Mammary epithelial cell (primary cell): ENCODE measurements at regions not wholly inside any gene's neighbourhood (a gene's known extent, or its start where the extent isn't known, plus 50 kb on each side); places are given as distances from the start of the nearest gene placed in this dataset.

Experiments used
- EZH2 ChIP-seq: IDR thresholded peaks from 2 replicates; pipeline ENCODE4 v1.6.1; 2012; ENCODE audit warnings: low read length, inconsistent platforms, borderline replicate concordance
- TF ChIP-seq, protein P1 (sequence below), 2 donors: IDR thresholded peaks in 1 of 2; conservative IDR thresholded peaks in 1 of 2; 2 replicates each; pipeline ENCODE4 v1.5.1; 2011 to 2012; ENCODE audit warnings: inconsistent platforms in 2 of 2, low read length in 2 of 2, mild to moderate bottlenecking in 2 of 2, control low read depth in 1 of 2, low read depth in 1 of 2; ENCODE audit not compliant: insufficient read depth in 1 of 2; ENCODE audit errors: extremely low read depth in 1 of 2

DNA sequence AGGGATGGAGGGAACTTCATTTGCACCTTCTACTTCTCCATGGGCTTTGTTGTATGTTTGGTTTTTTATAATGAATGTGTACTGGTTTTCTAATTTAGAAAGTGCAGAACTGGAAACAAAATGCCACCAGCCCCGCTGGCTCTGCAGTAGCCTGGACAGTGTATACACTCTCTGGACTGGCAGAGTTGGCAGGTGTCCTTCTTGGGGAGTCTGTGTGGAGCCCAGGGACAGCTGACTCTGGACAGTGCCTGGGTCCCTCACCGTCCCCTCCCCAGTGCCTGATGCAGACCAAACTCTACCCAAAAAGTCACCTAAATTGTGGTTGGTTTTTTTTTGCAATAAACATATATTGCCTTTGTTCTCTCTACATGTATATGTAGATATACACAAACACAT lies 91.0 kb downstream of the SLC2A10 start:
- TF ChIP-seq, protein P1, sequence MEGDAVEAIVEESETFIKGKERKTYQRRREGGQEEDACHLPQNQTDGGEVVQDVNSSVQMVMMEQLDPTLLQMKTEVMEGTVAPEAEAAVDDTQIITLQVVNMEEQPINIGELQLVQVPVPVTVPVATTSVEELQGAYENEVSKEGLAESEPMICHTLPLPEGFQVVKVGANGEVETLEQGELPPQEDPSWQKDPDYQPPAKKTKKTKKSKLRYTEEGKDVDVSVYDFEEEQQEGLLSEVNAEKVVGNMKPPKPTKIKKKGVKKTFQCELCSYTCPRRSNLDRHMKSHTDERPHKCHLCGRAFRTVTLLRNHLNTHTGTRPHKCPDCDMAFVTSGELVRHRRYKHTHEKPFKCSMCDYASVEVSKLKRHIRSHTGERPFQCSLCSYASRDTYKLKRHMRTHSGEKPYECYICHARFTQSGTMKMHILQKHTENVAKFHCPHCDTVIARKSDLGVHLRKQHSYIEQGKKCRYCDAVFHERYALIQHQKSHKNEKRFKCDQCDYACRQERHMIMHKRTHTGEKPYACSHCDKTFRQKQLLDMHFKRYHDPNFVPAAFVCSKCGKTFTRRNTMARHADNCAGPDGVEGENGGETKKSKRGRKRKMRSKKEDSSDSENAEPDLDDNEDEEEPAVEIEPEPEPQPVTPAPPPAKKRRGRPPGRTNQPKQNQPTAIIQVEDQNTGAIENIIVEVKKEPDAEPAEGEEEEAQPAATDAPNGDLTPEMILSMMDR (conservative IDR thresholded peaks at IDR 0.05 in 1 of 2, IDR thresholded peaks at IDR 0.05 in 1 of 2; ENCODE audit: extremely low read depth in 1 of 2, insufficient read depth in 1 of 2, low read depth in 1 of 2, low read length in 2 of 2), result no peak
- TF ChIP-seq EZH2, result no peak
